WTC11 (cell line): ENCODE measurements at regions not wholly inside any gene's neighbourhood (a gene's known extent, or its start where the extent isn't known, plus 50 kb on each side); places are given as distances from the start of the nearest gene placed in this dataset.

Source experiments
- ATAC-seq: fragments of 200-7000 bp; cut with Tn5 transposase; 2 replicates; pipeline ENCODE4 v1.10.0; 2021; ENCODE audit warnings: mild to moderate bottlenecking, moderate library complexity
- CTCF ChIA-PET: fragments of 300-600 bp; sonication (Branson Sonifier 250); formaldehyde crosslinking; loops from one replicate; lab custom pipeline; 2021; ENCODE audit warnings: antibody characterized with exemption; lab: Charles Lee
- POLR2A ChIA-PET: fragments of 350-600 bp; sonication (Branson Sonifier 250); formaldehyde crosslinking; loops from one replicate; lab custom pipeline; 2021; ENCODE audit warnings: antibody characterized with exemption; lab: Charles Lee
- DNase-seq: peaks from one replicate; pipeline ENCODE4 v3.0.0; 2021; ENCODE audit warnings: low spot score
- H3K27ac Mint-ChIP-seq: 2 replicates; pipeline ENCODE4 v1.8.0; 2021; ENCODE audit warnings: mixed read lengths
- H3K27me3 Mint-ChIP-seq: 2 replicates; pipeline ENCODE4 v1.8.0; 2021; ENCODE audit warnings: low read depth, mild to moderate bottlenecking, moderate library complexity, mixed read lengths
- H3K36me3 Mint-ChIP-seq: 2 replicates; pipeline ENCODE4 v1.8.0; 2021; ENCODE audit warnings: mixed read lengths
- H3K4me1 Mint-ChIP-seq: 2 replicates; pipeline ENCODE4 v1.8.0; 2022; ENCODE audit warnings: mixed read lengths
- H3K4me3 Mint-ChIP-seq: 2 replicates; pipeline ENCODE4 v1.8.0; 2021; ENCODE audit warnings: mild to moderate bottlenecking, moderate library complexity, mixed read lengths
- H3K9me3 Mint-ChIP-seq: 2 replicates; pipeline ENCODE4 v1.8.0; 2021; ENCODE audit warnings: mixed read lengths
- CBFB ChIP-seq: sonication (generic); formaldehyde crosslinking; IDR thresholded peaks from 2 replicates; pipeline ENCODE4 v1.8.1; 2022; ENCODE audit warnings: mild to moderate bottlenecking, low read depth, missing genetic modification reagents
- ELF4 ChIP-seq: sonication (generic); formaldehyde crosslinking; IDR thresholded peaks from 2 replicates; pipeline ENCODE4 v1.8.1; 2022; ENCODE audit warnings: low read depth, mild to moderate bottlenecking, moderate library complexity, missing genetic modification reagents
- MYBL2 ChIP-seq: sonication (generic); formaldehyde crosslinking; IDR thresholded peaks from 2 replicates; pipeline ENCODE4 v1.8.1; 2023; ENCODE audit warnings: mild to moderate bottlenecking, moderate library complexity, missing genetic modification reagents
- NFE2L1 ChIP-seq: sonication (generic); formaldehyde crosslinking; IDR thresholded peaks from 2 replicates; pipeline ENCODE4 v1.8.1; 2023; ENCODE audit warnings: missing genetic modification reagents
- NR2C2 ChIP-seq: sonication (generic); formaldehyde crosslinking; IDR thresholded peaks from 2 replicates; pipeline ENCODE4 v1.8.0; 2022; ENCODE audit warnings: mild to moderate bottlenecking, missing genetic modification reagents
- NR3C1 ChIP-seq: sonication (generic); formaldehyde crosslinking; conservative IDR thresholded peaks from 2 replicates; pipeline ENCODE4 v1.8.1; 2023; ENCODE audit warnings: low read depth, mild to moderate bottlenecking, missing genetic modification reagents
- TEAD4 ChIP-seq: sonication (generic); formaldehyde crosslinking; IDR thresholded peaks from 2 replicates; pipeline ENCODE4 v1.8.0; 2022; ENCODE audit warnings: mild to moderate bottlenecking, missing genetic modification reagents
- TP53 ChIP-seq: sonication (generic); formaldehyde crosslinking; IDR thresholded peaks from 2 replicates; pipeline ENCODE4 v1.8.1; 2023; ENCODE audit warnings: mild to moderate bottlenecking, missing genetic modification reagents
- ZNF121 ChIP-seq: sonication (generic); formaldehyde crosslinking; IDR thresholded peaks from 2 replicates; pipeline ENCODE4 v1.8.0; 2023; ENCODE audit warnings: missing genetic modification reagents
- ZNF138 ChIP-seq: sonication (generic); formaldehyde crosslinking; conservative IDR thresholded peaks from 2 replicates; pipeline ENCODE4 v1.8.1; 2022; ENCODE audit warnings: mild to moderate bottlenecking, moderate library complexity, missing genetic modification reagents
- ZNF263 ChIP-seq: sonication (generic); formaldehyde crosslinking; IDR thresholded peaks from 2 replicates; pipeline ENCODE4 v1.8.1; 2022; ENCODE audit warnings: low read depth, mild to moderate bottlenecking, moderate library complexity, missing genetic modification reagents
- ZNF416 ChIP-seq: fragments of 250-450 bp; sonication (Bioruptor Pico); IDR thresholded peaks from 2 replicates; pipeline ENCODE4 v1.9.0; 2021; ENCODE audit warnings: mild to moderate bottlenecking, inconsistent platforms
- TF ChIP-seq, protein P1 (sequence below): sonication (generic); formaldehyde crosslinking; IDR thresholded peaks from 2 replicates; pipeline ENCODE4 v1.8.1; 2022; ENCODE audit warnings: low read depth, missing genetic modification reagents, borderline replicate concordance
- TF ChIP-seq, protein P2 (sequence below): sonication (generic); formaldehyde crosslinking; IDR thresholded peaks from 2 replicates; pipeline ENCODE4 v1.8.0; 2023; ENCODE audit warnings: missing genetic modification reagents, mild to moderate bottlenecking, borderline replicate concordance
- TF ChIP-seq, protein P3 (sequence below): sonication (generic); formaldehyde crosslinking; conservative IDR thresholded peaks from 2 replicates; pipeline ENCODE4 v1.8.1; 2023; ENCODE audit warnings: mild to moderate bottlenecking, low read depth, missing genetic modification reagents, moderate library complexity
- TF ChIP-seq, protein P4 (sequence below): sonication (generic); formaldehyde crosslinking; IDR thresholded peaks from 2 replicates; pipeline ENCODE4 v1.8.0; 2023; ENCODE audit warnings: mild to moderate bottlenecking, missing genetic modification reagents
- TF ChIP-seq, protein P5 (sequence below): fragments of 250-450 bp; sonication (Bioruptor Pico); conservative IDR thresholded peaks from 2 replicates; pipeline ENCODE4 v1.9.0; 2021; ENCODE audit warnings: mild to moderate bottlenecking
- TF ChIP-seq, protein P6 (sequence below): fragments of 250-450 bp; sonication (Bioruptor Pico); IDR thresholded peaks from 2 replicates; pipeline ENCODE4 v1.9.0; 2021; ENCODE audit warnings: mild to moderate bottlenecking
- TF ChIP-seq, protein P7 (sequence below): sonication (generic); formaldehyde crosslinking; IDR thresholded peaks from 2 replicates; pipeline ENCODE4 v1.8.0; 2022; ENCODE audit warnings: mild to moderate bottlenecking, missing genetic modification reagents
- TF ChIP-seq, protein P8 (sequence below): sonication (generic); formaldehyde crosslinking; IDR thresholded peaks from 2 replicates; pipeline ENCODE4 v1.8.0; 2023; ENCODE audit warnings: missing genetic modification reagents
- TF ChIP-seq, protein P9 (sequence below): sonication (generic); formaldehyde crosslinking; IDR thresholded peaks from 2 replicates; pipeline ENCODE4 v1.8.1; 2023; ENCODE audit warnings: mild to moderate bottlenecking, missing genetic modification reagents, moderate library complexity

DNA sequence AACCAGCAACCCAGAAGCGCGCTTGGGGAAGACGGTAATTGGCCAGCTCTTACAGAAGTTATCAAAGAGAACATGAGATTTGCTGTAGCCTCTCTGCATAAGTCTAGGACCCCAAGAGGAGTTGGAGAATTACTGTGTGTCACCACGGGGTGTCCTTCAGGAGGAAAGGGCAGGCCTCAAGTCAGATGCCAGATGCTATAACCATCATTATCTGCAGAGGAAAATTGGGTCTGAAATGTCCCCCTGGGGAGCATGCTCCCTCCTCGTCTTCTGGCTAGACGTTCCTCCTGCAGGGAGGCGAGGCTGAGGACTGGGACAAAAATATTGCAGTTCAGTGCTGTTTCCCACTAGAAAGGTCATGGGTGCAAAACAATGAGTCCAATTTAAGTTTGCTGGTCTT is 380.5 kb upstream of the CFAP20DC start (continued):
- TF ChIP-seq MYBL2 (no peak), NFE2L1 (no peak), ELF4 (CRISPR knock-in tag) (no peak), NR2C2 (CRISPR knock-in tag) (no peak), ZNF416 (CRISPR knock-in tag) (no peak), NR3C1 (CRISPR knock-in tag) (no peak)
- TF ChIP-seq, protein P1, sequence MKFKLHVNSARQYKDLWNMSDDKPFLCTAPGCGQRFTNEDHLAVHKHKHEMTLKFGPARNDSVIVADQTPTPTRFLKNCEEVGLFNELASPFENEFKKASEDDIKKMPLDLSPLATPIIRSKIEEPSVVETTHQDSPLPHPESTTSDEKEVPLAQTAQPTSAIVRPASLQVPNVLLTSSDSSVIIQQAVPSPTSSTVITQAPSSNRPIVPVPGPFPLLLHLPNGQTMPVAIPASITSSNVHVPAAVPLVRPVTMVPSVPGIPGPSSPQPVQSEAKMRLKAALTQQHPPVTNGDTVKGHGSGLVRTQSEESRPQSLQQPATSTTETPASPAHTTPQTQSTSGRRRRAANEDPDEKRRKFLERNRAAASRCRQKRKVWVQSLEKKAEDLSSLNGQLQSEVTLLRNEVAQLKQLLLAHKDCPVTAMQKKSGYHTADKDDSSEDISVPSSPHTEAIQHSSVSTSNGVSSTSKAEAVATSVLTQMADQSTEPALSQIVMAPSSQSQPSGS (CRISPR knock-in tag) = no peak
- TF ChIP-seq, protein P2, sequence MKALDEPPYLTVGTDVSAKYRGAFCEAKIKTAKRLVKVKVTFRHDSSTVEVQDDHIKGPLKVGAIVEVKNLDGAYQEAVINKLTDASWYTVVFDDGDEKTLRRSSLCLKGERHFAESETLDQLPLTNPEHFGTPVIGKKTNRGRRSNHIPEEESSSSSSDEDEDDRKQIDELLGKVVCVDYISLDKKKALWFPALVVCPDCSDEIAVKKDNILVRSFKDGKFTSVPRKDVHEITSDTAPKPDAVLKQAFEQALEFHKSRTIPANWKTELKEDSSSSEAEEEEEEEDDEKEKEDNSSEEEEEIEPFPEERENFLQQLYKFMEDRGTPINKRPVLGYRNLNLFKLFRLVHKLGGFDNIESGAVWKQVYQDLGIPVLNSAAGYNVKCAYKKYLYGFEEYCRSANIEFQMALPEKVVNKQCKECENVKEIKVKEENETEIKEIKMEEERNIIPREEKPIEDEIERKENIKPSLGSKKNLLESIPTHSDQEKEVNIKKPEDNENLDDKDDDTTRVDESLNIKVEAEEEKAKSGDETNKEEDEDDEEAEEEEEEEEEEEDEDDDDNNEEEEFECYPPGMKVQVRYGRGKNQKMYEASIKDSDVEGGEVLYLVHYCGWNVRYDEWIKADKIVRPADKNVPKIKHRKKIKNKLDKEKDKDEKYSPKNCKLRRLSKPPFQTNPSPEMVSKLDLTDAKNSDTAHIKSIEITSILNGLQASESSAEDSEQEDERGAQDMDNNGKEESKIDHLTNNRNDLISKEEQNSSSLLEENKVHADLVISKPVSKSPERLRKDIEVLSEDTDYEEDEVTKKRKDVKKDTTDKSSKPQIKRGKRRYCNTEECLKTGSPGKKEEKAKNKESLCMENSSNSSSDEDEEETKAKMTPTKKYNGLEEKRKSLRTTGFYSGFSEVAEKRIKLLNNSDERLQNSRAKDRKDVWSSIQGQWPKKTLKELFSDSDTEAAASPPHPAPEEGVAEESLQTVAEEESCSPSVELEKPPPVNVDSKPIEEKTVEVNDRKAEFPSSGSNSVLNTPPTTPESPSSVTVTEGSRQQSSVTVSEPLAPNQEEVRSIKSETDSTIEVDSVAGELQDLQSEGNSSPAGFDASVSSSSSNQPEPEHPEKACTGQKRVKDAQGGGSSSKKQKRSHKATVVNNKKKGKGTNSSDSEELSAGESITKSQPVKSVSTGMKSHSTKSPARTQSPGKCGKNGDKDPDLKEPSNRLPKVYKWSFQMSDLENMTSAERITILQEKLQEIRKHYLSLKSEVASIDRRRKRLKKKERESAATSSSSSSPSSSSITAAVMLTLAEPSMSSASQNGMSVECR (CRISPR knock-in tag) = no peak
- TF ChIP-seq, protein P3, sequence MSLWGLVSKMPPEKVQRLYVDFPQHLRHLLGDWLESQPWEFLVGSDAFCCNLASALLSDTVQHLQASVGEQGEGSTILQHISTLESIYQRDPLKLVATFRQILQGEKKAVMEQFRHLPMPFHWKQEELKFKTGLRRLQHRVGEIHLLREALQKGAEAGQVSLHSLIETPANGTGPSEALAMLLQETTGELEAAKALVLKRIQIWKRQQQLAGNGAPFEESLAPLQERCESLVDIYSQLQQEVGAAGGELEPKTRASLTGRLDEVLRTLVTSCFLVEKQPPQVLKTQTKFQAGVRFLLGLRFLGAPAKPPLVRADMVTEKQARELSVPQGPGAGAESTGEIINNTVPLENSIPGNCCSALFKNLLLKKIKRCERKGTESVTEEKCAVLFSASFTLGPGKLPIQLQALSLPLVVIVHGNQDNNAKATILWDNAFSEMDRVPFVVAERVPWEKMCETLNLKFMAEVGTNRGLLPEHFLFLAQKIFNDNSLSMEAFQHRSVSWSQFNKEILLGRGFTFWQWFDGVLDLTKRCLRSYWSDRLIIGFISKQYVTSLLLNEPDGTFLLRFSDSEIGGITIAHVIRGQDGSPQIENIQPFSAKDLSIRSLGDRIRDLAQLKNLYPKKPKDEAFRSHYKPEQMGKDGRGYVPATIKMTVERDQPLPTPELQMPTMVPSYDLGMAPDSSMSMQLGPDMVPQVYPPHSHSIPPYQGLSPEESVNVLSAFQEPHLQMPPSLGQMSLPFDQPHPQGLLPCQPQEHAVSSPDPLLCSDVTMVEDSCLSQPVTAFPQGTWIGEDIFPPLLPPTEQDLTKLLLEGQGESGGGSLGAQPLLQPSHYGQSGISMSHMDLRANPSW = no peak
- TF ChIP-seq, protein P4, sequence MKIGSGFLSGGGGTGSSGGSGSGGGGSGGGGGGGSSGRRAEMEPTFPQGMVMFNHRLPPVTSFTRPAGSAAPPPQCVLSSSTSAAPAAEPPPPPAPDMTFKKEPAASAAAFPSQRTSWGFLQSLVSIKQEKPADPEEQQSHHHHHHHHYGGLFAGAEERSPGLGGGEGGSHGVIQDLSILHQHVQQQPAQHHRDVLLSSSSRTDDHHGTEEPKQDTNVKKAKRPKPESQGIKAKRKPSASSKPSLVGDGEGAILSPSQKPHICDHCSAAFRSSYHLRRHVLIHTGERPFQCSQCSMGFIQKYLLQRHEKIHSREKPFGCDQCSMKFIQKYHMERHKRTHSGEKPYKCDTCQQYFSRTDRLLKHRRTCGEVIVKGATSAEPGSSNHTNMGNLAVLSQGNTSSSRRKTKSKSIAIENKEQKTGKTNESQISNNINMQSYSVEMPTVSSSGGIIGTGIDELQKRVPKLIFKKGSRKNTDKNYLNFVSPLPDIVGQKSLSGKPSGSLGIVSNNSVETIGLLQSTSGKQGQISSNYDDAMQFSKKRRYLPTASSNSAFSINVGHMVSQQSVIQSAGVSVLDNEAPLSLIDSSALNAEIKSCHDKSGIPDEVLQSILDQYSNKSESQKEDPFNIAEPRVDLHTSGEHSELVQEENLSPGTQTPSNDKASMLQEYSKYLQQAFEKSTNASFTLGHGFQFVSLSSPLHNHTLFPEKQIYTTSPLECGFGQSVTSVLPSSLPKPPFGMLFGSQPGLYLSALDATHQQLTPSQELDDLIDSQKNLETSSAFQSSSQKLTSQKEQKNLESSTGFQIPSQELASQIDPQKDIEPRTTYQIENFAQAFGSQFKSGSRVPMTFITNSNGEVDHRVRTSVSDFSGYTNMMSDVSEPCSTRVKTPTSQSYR = no peak
- TF ChIP-seq, protein P5, sequence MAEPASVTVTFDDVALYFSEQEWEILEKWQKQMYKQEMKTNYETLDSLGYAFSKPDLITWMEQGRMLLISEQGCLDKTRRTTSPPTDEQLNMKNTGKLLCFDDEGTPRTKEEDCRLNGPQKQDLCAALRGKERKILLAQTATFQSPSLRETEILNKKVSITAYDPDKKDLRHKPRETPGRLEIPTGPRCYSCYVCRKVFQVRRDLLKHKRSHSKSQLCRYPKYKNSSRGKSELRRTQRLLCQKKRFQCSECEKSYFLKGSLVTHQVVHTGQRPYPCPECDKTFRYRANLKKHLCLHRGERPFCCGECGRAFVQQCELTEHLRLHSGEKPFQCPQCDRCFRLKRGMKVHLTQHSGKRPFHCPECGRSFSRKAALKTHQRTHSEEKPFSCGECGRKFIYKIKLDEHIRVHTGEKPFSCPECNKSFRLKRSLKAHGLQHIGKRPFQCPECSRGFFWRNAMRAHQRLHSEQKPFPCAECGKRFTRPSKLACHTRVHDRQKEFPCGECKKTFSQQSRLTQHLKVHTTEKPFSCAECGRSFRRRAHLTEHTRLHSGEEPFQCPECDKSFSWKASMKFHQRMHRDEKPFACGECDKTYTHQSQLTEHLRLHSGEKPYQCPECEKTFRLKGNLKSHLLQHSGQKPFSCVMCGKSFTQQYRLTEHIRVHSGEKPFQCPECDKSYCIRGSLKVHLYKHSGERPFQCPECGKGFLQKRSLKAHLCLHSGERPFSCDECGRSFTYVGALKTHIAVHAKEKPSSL (CRISPR knock-in tag) = no peak

DNA sequence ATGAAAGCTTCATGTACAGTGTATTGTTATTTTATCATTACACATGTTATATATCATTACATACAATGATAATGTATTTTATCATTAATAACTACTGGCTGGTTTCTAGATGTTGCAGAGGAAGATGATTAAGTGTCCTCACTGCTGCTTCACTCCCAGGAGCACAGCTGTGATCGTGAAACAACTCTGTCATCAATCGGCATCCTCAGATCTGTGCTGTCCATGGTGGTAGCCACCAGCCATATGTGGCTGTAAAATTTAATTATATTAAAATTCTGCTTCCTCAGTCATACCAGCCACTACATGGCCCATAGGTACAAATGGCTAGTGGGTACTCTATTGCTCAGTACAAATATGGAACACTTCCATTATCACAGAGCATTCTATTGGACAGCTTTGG is 379.4 kb upstream of the CFAP20DC start:
- no peak for ATAC-seq
- peaks cover 30% of the 10 kb centered on the region for H3K27me3 Mint-ChIP-seq
- ChIA-PET CTCF (no interaction called here), POLR2A (no interaction called here)
- no peaks in the 10 kb centered on the region for H3K4me1 Mint-ChIP-seq
- H3K36me3 Mint-ChIP-seq = no peaks in the 10 kb centered on the region
- no peak overlapping the region for H3K4me3 Mint-ChIP-seq
- H3K27ac Mint-ChIP-seq = no peak overlapping the region
- peaks cover 3% of the 10 kb centered on the region; the same call in 1 of the 2 replicates for H3K9me3 Mint-ChIP-seq
- DNase-seq = no peak
- TF ChIP-seq CBFB (no peak), TP53 (no peak), ZNF121 (no peak), ZNF263 (CRISPR knock-in tag) (no peak), TEAD4 (CRISPR knock-in tag) (no peak), ZNF138 (CRISPR knock-in tag) (no peak)
- TF ChIP-seq, protein P6, sequence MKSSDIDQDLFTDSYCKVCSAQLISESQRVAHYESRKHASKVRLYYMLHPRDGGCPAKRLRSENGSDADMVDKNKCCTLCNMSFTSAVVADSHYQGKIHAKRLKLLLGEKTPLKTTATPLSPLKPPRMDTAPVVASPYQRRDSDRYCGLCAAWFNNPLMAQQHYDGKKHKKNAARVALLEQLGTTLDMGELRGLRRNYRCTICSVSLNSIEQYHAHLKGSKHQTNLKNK (CRISPR knock-in tag) = no peak
- TF ChIP-seq, protein P7, sequence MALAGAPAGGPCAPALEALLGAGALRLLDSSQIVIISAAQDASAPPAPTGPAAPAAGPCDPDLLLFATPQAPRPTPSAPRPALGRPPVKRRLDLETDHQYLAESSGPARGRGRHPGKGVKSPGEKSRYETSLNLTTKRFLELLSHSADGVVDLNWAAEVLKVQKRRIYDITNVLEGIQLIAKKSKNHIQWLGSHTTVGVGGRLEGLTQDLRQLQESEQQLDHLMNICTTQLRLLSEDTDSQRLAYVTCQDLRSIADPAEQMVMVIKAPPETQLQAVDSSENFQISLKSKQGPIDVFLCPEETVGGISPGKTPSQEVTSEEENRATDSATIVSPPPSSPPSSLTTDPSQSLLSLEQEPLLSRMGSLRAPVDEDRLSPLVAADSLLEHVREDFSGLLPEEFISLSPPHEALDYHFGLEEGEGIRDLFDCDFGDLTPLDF (CRISPR knock-in tag) = no peak
- TF ChIP-seq, protein P8, sequence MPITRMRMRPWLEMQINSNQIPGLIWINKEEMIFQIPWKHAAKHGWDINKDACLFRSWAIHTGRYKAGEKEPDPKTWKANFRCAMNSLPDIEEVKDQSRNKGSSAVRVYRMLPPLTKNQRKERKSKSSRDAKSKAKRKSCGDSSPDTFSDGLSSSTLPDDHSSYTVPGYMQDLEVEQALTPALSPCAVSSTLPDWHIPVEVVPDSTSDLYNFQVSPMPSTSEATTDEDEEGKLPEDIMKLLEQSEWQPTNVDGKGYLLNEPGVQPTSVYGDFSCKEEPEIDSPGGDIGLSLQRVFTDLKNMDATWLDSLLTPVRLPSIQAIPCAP (CRISPR knock-in tag) = no peak
- TF ChIP-seq, protein P9, sequence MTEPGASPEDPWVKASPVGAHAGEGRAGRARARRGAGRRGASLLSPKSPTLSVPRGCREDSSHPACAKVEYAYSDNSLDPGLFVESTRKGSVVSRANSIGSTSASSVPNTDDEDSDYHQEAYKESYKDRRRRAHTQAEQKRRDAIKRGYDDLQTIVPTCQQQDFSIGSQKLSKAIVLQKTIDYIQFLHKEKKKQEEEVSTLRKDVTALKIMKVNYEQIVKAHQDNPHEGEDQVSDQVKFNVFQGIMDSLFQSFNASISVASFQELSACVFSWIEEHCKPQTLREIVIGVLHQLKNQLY (CRISPR knock-in tag) = no peak
